EL (cell line): ENCODE measurements at regions not wholly inside any gene's neighbourhood (a gene's known extent, or its start where the extent isn't known, plus 50 kb on each side); places are given as distances from the start of the nearest gene placed in this dataset.
A peak's percentile ranks its signal among the peaks of the same experiment; 100 is the strongest.

Experiments used
- DNase-seq: peaks from one replicate; pipeline ENCODE4 v3.0.0-alpha.2; 2016

- no peak for DNase-seq
These were observed 114.3 kb upstream of the CDH18 start for GRCh38 chr5:20102293-20102692.

- no peak for DNase-seq
These were observed 110.7 kb upstream of the CDH18 start for GRCh38 chr5:20098694-20099093.

GRCh38 chr5:20088361-20088760 is 100.4 kb upstream of the CDH18 start:
- DNase-seq = no peak

DNA sequence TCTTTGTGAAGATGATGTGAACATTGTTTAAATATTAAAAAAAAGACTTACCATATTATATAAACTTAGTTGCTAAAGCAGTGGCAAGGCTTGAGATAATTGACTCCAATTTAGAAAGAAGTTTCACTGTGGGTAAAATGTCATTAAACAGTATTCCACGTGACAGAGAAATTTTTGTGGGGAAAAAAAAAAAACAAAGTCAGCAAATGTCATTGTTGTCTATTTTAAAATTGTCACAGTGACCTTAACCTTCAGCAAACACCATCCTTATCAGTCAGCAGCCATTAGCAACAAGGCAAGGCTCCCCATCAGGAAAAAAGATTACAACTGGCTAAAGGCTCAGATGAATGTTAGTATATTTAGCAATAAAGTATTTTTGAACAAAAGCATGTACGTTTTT is 99.3 kb upstream of the CDH18 start:
- DNase-seq = no peak

DNA sequence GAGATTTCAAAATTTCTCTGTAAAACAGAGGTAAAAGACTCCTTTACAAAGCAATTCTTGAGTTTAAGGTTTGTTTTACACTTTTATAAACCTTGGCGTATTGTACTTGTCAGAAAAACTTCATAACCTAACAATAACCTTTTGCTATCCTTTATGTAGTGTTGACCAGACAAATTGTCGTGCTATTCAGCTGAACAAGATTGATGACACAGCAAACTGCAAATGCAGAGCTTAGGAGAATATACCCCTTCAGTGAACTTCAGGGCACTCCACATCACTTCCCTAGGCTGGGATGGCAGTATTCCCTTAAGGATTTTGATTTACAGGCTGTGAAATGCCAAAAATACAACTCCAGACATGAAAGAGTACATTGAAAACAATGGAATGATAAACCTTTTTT is 89.2 kb upstream of the CDH18 start:
- no peak for DNase-seq

- no peak for DNase-seq
These were observed 68.9 kb upstream of the CDH18 start for GRCh38 chr5:20056933-20057332.

DNA sequence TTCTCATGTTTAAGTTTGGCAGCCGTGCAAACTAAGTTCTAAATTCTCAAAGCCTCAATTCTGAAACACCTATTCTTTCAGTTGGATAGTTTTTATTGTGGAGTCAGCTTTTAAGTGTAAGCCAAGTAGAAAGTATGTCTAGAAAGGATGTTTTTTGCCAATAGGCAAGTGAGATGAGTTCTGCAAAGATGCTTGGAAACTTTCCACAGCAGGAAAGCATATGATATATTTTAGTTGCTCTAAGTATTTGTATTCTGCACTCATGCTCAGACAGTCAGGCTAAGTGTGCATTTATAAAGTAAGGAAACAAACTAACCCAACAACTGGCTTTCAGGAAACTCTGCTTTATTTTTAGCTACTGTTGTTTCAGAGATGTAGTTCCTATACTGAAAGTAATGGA is 67.3 kb upstream of the CDH18 start:
- no peak for DNase-seq

GRCh38 chr5:20050262-20050661 is 62.3 kb upstream of the CDH18 start:
- peak; percentile 6 for DNase-seq

DNA sequence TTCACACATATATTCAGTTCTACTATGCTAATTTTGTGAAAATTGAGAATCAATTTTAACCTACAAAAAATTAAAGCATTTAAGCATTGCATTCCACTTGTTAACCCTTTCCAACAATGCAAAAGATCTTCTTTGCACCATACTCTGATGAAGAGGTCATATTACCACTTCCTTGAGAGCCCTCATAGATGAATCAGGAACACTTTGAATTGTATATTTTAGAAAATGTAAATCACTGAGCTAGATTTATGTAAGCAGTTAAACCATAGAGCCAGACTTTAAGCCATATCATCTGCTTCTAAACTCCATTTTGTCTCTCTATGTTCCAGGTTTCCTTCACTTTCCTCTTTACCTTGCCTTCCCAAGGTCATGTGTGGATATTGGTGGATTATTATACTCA is 56.5 kb upstream of the CDH18 start:
- no peak for DNase-seq

- DNase-seq = peak; percentile 35
These were observed 53.6 kb upstream of the CDH18 start for GRCh38 chr5:20041326-20042274.

- DNase-seq = no peak
These were observed 52.9 kb upstream of the CDH18 start for GRCh38 chr5:20040901-20041300.
